ENCODE measurements at regions not wholly inside any gene's neighbourhood (a gene's known extent, or its start where the extent isn't known, plus 50 kb on each side); places are given as distances from the start of the nearest gene placed in this dataset.

- TF ChIP-seq CTCF (IDR thresholded peaks at IDR 0.05; ENCODE audit: unreplicated experiment): no peak
- H3K9me3 Mint-ChIP-seq (ENCODE audit: low read depth): no peaks in the 10 kb centered on the region
- DNase-seq (ENCODE audit: low spot score, unreplicated experiment): no peak
- no peak overlapping the region for H3K4me3 Mint-ChIP-seq (ENCODE audit: low read depth)
- H3K27me3 Mint-ChIP-seq: no peaks in the 10 kb centered on the region
- no peaks in the 10 kb centered on the region for H3K4me1 Mint-ChIP-seq (ENCODE audit: low read depth)
- H3K27ac Mint-ChIP-seq: no peak overlapping the region
- H3K36me3 Mint-ChIP-seq (ENCODE audit: insufficient read depth): no peaks in the 10 kb centered on the region
These were observed 599.1 kb upstream of the PRMT6 start for GRCh38 chr1:106457368-106457767.

- H3K27ac Mint-ChIP-seq: no peak overlapping the region
- H3K27me3 Mint-ChIP-seq: no peaks in the 10 kb centered on the region
- no peaks in the 10 kb centered on the region for H3K36me3 Mint-ChIP-seq (ENCODE audit: insufficient read depth)
- no peak for TF ChIP-seq CTCF (IDR thresholded peaks at IDR 0.05; ENCODE audit: unreplicated experiment)
- H3K9me3 Mint-ChIP-seq (ENCODE audit: low read depth): no peaks in the 10 kb centered on the region
- H3K4me3 Mint-ChIP-seq (ENCODE audit: low read depth): no peak overlapping the region
- DNase-seq (ENCODE audit: low spot score, unreplicated experiment): no peak
- H3K4me1 Mint-ChIP-seq (ENCODE audit: low read depth): no peaks in the 10 kb centered on the region
These were observed 597.6 kb upstream of the PRMT6 start for GRCh38 chr1:106458866-106459265.

- Mint-ChIP-seq H3K9me3 (ENCODE audit: low read depth) (no peaks in the 10 kb centered on the region), H3K4me3 (ENCODE audit: low read depth) (no peak overlapping the region), H3K27me3 (no peaks in the 10 kb centered on the region), H3K36me3 (ENCODE audit: insufficient read depth) (no peaks in the 10 kb centered on the region), H3K4me1 (ENCODE audit: low read depth) (no peaks in the 10 kb centered on the region), H3K27ac (no peak overlapping the region)
- no peak for TF ChIP-seq CTCF (IDR thresholded peaks at IDR 0.05; ENCODE audit: unreplicated experiment)
- DNase-seq (ENCODE audit: low spot score, unreplicated experiment): no peak
These were observed 597.1 kb upstream of the PRMT6 start for GRCh38 chr1:106459418-106459817.

GRCh38 chr1:106465666-106466065 is 590.8 kb upstream of the PRMT6 start:
- Mint-ChIP-seq H3K4me3 (ENCODE audit: low read depth) (no peak overlapping the region), H3K27ac (no peak overlapping the region), H3K27me3 (no peaks in the 10 kb centered on the region), H3K4me1 (ENCODE audit: low read depth) (no peaks in the 10 kb centered on the region), H3K9me3 (ENCODE audit: low read depth) (peaks cover 13% of the 10 kb centered on the region), H3K36me3 (ENCODE audit: insufficient read depth) (no peaks in the 10 kb centered on the region)
- no peak for TF ChIP-seq CTCF (IDR thresholded peaks at IDR 0.05; ENCODE audit: unreplicated experiment)
- no peak for DNase-seq (ENCODE audit: low spot score, unreplicated experiment)

- no peak for TF ChIP-seq CTCF (IDR thresholded peaks at IDR 0.05; ENCODE audit: unreplicated experiment)
- H3K27ac Mint-ChIP-seq: no peak overlapping the region
- H3K4me1 Mint-ChIP-seq (ENCODE audit: low read depth): no peaks in the 10 kb centered on the region
- no peaks in the 10 kb centered on the region for H3K27me3 Mint-ChIP-seq
- no peak for DNase-seq (ENCODE audit: low spot score, unreplicated experiment)
- peaks cover 37% of the 10 kb centered on the region for H3K9me3 Mint-ChIP-seq (ENCODE audit: low read depth)
- H3K36me3 Mint-ChIP-seq (ENCODE audit: insufficient read depth): no peaks in the 10 kb centered on the region
- no peak overlapping the region for H3K4me3 Mint-ChIP-seq (ENCODE audit: low read depth)
These were observed 575.8 kb upstream of the PRMT6 start for GRCh38 chr1:106480629-106481028.

All from progenitor cell of endocrine pancreas (in vitro differentiated cells).